GM23338 (cell line): ENCODE measurements at regions not wholly inside any gene's neighbourhood (a gene's known extent, or its start where the extent isn't known, plus 50 kb on each side); places are given as distances from the start of the nearest gene placed in this dataset.
A peak's percentile ranks its signal among the peaks of the same experiment; 100 is the strongest.

Experiments used
- ATAC-seq: fragments of 200-7000 bp; cut with Tn5 transposase; 3 replicates; pipeline ENCODE4 v1.9.1; 2020
- DNase-seq: peaks from one replicate; pipeline ENCODE4 v3.0.0-alpha.2; 2015; ENCODE audit warnings: low spot score
- H2AFZ ChIP-seq: fragments of 200-600 bp; sonication (generic); 2 replicates; pipeline ENCODE4 v1.8.0; 2016; ENCODE audit warnings: antibody characterized with exemption, mild to moderate bottlenecking, moderate library complexity
- H3F3A ChIP-seq: fragments of 200-600 bp; sonication (generic); replicated peaks from 2 replicates; pipeline ENCODE4 v1.8.0; 2017; ENCODE audit warnings: antibody characterized with exemption, mixed run types, low read depth
- H3K27ac ChIP-seq: fragments of 200-600 bp; sonication (generic); 2 replicates; pipeline ENCODE4 v1.6.1; 2016; ENCODE audit warnings: low read depth
- H3K27me3 ChIP-seq: fragments of 200-600 bp; sonication (generic); 2 replicates; pipeline ENCODE4 v1.8.0; 2016; ENCODE audit warnings: mild to moderate bottlenecking, mixed run types, moderate library complexity; ENCODE audit not compliant: insufficient read depth
- H3K36me3 ChIP-seq: fragments of 200-600 bp; sonication (generic); 2 replicates; pipeline ENCODE4 v1.8.0; 2016; ENCODE audit warnings: mild to moderate bottlenecking; ENCODE audit not compliant: insufficient read depth
- H3K4me1 ChIP-seq: fragments of 200-600 bp; sonication (generic); 2 replicates; pipeline ENCODE4 v1.8.0; 2016; ENCODE audit warnings: mild to moderate bottlenecking, moderate library complexity; ENCODE audit not compliant: insufficient read depth
- H3K4me2 ChIP-seq: fragments of 200-600 bp; sonication (generic); 2 replicates; pipeline ENCODE4 v1.7.1; 2017; ENCODE audit warnings: mixed run types
- H3K4me3 ChIP-seq: fragments of 200-600 bp; sonication (generic); 2 replicates; pipeline ENCODE4 v1.6.1; 2016; ENCODE audit warnings: mixed run types
- H3K79me2 ChIP-seq: fragments of 200-600 bp; sonication (generic); replicated peaks from 2 replicates; pipeline ENCODE4 v1.8.0; 2017; ENCODE audit warnings: mild to moderate bottlenecking; ENCODE audit not compliant: insufficient read depth
- H3K9me2 ChIP-seq: fragments of 200-600 bp; sonication (generic); 2 replicates; pipeline ENCODE4 v1.8.0; 2017; ENCODE audit not compliant: insufficient read depth
- H4K20me1 ChIP-seq: fragments of 200-600 bp; sonication (generic); replicated peaks from 2 replicates; pipeline ENCODE4 v1.8.0; 2017; ENCODE audit warnings: mild to moderate bottlenecking; ENCODE audit not compliant: insufficient read depth
- H3K27ac Mint-ChIP-seq: 2 replicates; pipeline ENCODE4 v1.8.0; 2020; ENCODE audit warnings: inconsistent platforms, mild to moderate bottlenecking, moderate library complexity, mixed read lengths
- H3K27me3 Mint-ChIP-seq: 3 replicates; pipeline ENCODE4 v1.8.0; 2022; ENCODE audit warnings: low read depth, mild to moderate bottlenecking, moderate library complexity, mixed read lengths, inconsistent platforms; ENCODE audit not compliant: insufficient read depth, poor library complexity
- H3K36me3 Mint-ChIP-seq: 3 replicates; pipeline ENCODE4 v1.8.0; 2021; ENCODE audit warnings: low read depth, mild to moderate bottlenecking, inconsistent platforms, moderate library complexity, mixed read lengths
- H3K4me1 Mint-ChIP-seq: 3 replicates; pipeline ENCODE4 v1.8.0; 2020; ENCODE audit warnings: mild to moderate bottlenecking, inconsistent platforms, mixed read lengths
- H3K4me3 Mint-ChIP-seq: 3 replicates; pipeline ENCODE4 v1.8.0; 2021; ENCODE audit warnings: moderate library complexity, mild to moderate bottlenecking, inconsistent platforms, mixed read lengths
- H3K9me3 Mint-ChIP-seq: 3 replicates; pipeline ENCODE4 v1.8.0; 2020; ENCODE audit warnings: moderate library complexity, mild to moderate bottlenecking, inconsistent platforms, mixed read lengths
- CREB1 ChIP-seq: fragments of 250-450 bp; sonication (Bioruptor Pico); IDR thresholded peaks from 2 replicates; pipeline ENCODE4 v1.5.0; 2020; ENCODE audit warnings: low read depth, mild to moderate bottlenecking, moderate library complexity
- EZH2 ChIP-seq: fragments of 200-600 bp; sonication (generic); IDR thresholded peaks from one replicate; pipeline ENCODE4 v1.8.0; 2017; ENCODE audit warnings: antibody characterized with exemption, mild to moderate bottlenecking, low read depth; ENCODE audit not compliant: unreplicated experiment
- EZH2phosphoT487 ChIP-seq: fragments of 200-600 bp; sonication (generic); IDR thresholded peaks from one replicate; pipeline ENCODE4 v1.8.1; 2018; ENCODE audit warnings: antibody characterized with exemption; ENCODE audit not compliant: unreplicated experiment
- JUNB ChIP-seq: IDR thresholded peaks from one replicate; pipeline ENCODE4 v1.6.1; 2016; ENCODE audit warnings: antibody characterized with exemption; ENCODE audit not compliant: unreplicated experiment
- NANOG ChIP-seq: IDR thresholded peaks from 2 replicates; pipeline ENCODE4 v1.6.1; 2016; ENCODE audit warnings: antibody characterized with exemption, borderline replicate concordance
- POLR2AphosphoS5 ChIP-seq: IDR thresholded peaks from 2 replicates; pipeline ENCODE4 v1.6.1; 2016; ENCODE audit warnings: antibody characterized with exemption, low read depth
- STAT1 ChIP-seq: IDR thresholded peaks from one replicate; pipeline ENCODE4 v1.6.1; 2016; ENCODE audit warnings: antibody characterized with exemption; ENCODE audit not compliant: unreplicated experiment
- ZNF114 ChIP-seq: fragments of 250-450 bp; sonication (Bioruptor Pico); IDR thresholded peaks from 2 replicates; pipeline ENCODE4 v1.5.0; 2020; ENCODE audit warnings: mild to moderate bottlenecking, moderate library complexity
- ZNF331 ChIP-seq: fragments of 250-450 bp; sonication (Bioruptor Pico); IDR thresholded peaks from 2 replicates; pipeline ENCODE4 v1.5.0; 2020; ENCODE audit warnings: low read depth, mild to moderate bottlenecking, moderate library complexity
- TF ChIP-seq, protein P1 (sequence below): fragments of 250-450 bp; sonication (Bioruptor Pico); IDR thresholded peaks from 2 replicates; pipeline ENCODE4 v1.5.0; 2020; ENCODE audit warnings: mild to moderate bottlenecking, moderate library complexity
- TF ChIP-seq, protein P2 (sequence below): IDR thresholded peaks from 2 replicates; pipeline ENCODE4 v1.6.1; 2016; ENCODE audit warnings: antibody characterized with exemption
- TF ChIP-seq, protein P3 (sequence below): IDR thresholded peaks from one replicate; pipeline ENCODE4 v1.6.1; 2018; ENCODE audit warnings: antibody characterized with exemption; ENCODE audit not compliant: unreplicated experiment
- TF ChIP-seq, protein P4 (sequence below), 2 experiments: fragments of 200-600 bp in 1 of 2; sonication (generic) in 1 of 2; conservative IDR thresholded peaks; 2 replicates each; pipeline versions ENCODE4 v1.5.1 to v1.6.1; 2016 to 2017; ENCODE audit warnings: antibody characterized with exemption in 2 of 2, low read depth in 2 of 2, mild to moderate bottlenecking in 2 of 2, moderate library complexity in 1 of 2

DNA sequence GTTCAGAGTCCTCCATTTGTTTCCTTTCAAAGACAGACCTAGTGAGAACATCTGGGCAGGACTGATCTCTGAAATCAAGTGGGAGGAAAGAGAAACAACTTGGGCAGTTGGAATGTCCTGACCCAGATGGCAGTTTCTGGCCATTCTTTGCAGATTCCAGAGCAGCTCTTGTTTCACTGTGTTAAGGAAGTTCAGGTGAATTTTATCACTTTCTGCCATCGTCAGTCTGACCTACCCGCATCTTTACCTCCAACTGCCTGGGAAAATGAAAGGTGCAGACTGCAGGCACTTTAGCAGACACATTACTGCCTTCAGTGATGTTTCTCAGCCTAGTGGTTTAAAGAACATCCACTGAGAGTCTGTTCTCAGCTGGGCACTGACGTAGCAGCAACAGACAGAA is 216.2 kb downstream of the CEP135 start:
- H3K79me2 ChIP-seq, result no peaks in the 10 kb centered on the region
- DNase-seq, result no peak
- H3K9me2 ChIP-seq, result no peaks in the 10 kb centered on the region; the same call in 1 of the 2 replicates
- no peaks in the 10 kb centered on the region for H3K9me3 Mint-ChIP-seq
- no peaks in the 10 kb centered on the region for H3K36me3 ChIP-seq
- peaks cover 3% of the 10 kb centered on the region; the same call in 1 of the 3 replicates for H3K4me1 Mint-ChIP-seq
- no peaks in the 10 kb centered on the region for H3K27me3 ChIP-seq
- no peak overlapping the region for H3K27ac Mint-ChIP-seq
- no peak overlapping the region for H3K4me3 Mint-ChIP-seq
- H3F3A ChIP-seq, result no peaks in the 10 kb centered on the region
- peaks cover 4% of the 10 kb centered on the region; the same call in 1 of the 3 replicates for H3K36me3 Mint-ChIP-seq
- H3K4me2 ChIP-seq, result no peak overlapping the region
- no peaks in the 10 kb centered on the region for H3K4me1 ChIP-seq
- ATAC-seq, result no peak; the same call in 2 of the 3 replicates
- TF ChIP-seq, protein P1, sequence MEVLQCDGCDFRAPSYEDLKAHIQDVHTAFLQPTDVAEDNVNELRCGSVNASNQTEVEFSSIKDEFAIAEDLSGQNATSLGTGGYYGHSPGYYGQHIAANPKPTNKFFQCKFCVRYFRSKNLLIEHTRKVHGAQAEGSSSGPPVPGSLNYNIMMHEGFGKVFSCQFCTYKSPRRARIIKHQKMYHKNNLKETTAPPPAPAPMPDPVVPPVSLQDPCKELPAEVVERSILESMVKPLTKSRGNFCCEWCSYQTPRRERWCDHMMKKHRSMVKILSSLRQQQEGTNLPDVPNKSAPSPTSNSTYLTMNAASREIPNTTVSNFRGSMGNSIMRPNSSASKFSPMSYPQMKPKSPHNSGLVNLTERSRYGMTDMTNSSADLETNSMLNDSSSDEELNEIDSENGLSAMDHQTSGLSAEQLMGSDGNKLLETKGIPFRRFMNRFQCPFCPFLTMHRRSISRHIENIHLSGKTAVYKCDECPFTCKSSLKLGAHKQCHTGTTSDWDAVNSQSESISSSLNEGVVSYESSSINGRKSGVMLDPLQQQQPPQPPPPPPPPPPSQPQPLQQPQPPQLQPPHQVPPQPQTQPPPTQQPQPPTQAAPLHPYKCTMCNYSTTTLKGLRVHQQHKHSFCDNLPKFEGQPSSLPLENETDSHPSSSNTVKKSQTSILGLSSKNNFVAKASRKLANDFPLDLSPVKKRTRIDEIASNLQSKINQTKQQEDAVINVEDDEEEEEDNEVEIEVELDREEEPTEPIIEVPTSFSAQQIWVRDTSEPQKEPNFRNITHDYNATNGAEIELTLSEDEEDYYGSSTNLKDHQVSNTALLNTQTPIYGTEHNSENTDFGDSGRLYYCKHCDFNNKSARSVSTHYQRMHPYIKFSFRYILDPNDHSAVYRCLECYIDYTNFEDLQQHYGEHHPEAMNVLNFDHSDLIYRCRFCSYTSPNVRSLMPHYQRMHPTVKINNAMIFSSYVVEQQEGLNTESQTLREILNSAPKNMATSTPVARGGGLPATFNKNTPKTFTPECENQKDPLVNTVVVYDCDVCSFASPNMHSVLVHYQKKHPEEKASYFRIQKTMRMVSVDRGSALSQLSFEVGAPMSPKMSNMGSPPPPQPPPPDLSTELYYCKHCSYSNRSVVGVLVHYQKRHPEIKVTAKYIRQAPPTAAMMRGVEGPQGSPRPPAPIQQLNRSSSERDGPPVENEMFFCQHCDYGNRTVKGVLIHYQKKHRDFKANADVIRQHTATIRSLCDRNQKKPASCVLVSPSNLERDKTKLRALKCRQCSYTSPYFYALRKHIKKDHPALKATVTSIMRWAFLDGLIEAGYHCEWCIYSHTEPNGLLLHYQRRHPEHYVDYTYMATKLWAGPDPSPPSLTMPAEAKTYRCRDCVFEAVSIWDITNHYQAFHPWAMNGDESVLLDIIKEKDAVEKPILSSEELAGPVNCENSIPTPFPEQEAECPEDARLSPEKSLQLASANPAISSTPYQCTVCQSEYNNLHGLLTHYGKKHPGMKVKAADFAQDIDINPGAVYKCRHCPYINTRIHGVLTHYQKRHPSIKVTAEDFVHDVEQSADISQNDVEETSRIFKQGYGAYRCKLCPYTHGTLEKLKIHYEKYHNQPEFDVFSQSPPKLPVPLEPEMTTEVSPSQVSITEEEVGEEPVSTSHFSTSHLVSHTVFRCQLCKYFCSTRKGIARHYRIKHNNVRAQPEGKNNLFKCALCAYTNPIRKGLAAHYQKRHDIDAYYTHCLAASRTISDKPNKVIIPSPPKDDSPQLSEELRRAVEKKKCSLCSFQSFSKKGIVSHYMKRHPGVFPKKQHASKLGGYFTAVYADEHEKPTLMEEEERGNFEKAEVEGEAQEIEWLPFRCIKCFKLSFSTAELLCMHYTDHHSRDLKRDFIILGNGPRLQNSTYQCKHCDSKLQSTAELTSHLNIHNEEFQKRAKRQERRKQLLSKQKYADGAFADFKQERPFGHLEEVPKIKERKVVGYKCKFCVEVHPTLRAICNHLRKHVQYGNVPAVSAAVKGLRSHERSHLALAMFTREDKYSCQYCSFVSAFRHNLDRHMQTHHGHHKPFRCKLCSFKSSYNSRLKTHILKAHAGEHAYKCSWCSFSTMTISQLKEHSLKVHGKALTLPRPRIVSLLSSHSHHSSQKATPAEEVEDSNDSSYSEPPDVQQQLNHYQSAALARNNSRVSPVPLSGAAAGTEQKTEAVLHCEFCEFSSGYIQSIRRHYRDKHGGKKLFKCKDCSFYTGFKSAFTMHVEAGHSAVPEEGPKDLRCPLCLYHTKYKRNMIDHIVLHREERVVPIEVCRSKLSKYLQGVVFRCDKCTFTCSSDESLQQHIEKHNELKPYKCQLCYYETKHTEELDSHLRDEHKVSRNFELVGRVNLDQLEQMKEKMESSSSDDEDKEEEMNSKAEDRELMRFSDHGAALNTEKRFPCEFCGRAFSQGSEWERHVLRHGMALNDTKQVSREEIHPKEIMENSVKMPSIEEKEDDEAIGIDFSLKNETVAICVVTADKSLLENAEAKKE (CRISPR knock-in tag), result no peak
- no peak for TF ChIP-seq EZH2phosphoT487
- no peak for TF ChIP-seq EZH2
- TF ChIP-seq, protein P2, sequence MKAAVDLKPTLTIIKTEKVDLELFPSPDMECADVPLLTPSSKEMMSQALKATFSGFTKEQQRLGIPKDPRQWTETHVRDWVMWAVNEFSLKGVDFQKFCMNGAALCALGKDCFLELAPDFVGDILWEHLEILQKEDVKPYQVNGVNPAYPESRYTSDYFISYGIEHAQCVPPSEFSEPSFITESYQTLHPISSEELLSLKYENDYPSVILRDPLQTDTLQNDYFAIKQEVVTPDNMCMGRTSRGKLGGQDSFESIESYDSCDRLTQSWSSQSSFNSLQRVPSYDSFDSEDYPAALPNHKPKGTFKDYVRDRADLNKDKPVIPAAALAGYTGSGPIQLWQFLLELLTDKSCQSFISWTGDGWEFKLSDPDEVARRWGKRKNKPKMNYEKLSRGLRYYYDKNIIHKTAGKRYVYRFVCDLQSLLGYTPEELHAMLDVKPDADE, result no peak
- TF ChIP-seq CREB1, result no peak
- no peak for TF ChIP-seq STAT1
- no peak for TF ChIP-seq ZNF331 (CRISPR knock-in tag)
- TF ChIP-seq POLR2AphosphoS5, result no peak
- TF ChIP-seq, protein P3, sequence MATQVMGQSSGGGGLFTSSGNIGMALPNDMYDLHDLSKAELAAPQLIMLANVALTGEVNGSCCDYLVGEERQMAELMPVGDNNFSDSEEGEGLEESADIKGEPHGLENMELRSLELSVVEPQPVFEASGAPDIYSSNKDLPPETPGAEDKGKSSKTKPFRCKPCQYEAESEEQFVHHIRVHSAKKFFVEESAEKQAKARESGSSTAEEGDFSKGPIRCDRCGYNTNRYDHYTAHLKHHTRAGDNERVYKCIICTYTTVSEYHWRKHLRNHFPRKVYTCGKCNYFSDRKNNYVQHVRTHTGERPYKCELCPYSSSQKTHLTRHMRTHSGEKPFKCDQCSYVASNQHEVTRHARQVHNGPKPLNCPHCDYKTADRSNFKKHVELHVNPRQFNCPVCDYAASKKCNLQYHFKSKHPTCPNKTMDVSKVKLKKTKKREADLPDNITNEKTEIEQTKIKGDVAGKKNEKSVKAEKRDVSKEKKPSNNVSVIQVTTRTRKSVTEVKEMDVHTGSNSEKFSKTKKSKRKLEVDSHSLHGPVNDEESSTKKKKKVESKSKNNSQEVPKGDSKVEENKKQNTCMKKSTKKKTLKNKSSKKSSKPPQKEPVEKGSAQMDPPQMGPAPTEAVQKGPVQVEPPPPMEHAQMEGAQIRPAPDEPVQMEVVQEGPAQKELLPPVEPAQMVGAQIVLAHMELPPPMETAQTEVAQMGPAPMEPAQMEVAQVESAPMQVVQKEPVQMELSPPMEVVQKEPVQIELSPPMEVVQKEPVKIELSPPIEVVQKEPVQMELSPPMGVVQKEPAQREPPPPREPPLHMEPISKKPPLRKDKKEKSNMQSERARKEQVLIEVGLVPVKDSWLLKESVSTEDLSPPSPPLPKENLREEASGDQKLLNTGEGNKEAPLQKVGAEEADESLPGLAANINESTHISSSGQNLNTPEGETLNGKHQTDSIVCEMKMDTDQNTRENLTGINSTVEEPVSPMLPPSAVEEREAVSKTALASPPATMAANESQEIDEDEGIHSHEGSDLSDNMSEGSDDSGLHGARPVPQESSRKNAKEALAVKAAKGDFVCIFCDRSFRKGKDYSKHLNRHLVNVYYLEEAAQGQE, result no peak
- TF ChIP-seq, protein P4, sequence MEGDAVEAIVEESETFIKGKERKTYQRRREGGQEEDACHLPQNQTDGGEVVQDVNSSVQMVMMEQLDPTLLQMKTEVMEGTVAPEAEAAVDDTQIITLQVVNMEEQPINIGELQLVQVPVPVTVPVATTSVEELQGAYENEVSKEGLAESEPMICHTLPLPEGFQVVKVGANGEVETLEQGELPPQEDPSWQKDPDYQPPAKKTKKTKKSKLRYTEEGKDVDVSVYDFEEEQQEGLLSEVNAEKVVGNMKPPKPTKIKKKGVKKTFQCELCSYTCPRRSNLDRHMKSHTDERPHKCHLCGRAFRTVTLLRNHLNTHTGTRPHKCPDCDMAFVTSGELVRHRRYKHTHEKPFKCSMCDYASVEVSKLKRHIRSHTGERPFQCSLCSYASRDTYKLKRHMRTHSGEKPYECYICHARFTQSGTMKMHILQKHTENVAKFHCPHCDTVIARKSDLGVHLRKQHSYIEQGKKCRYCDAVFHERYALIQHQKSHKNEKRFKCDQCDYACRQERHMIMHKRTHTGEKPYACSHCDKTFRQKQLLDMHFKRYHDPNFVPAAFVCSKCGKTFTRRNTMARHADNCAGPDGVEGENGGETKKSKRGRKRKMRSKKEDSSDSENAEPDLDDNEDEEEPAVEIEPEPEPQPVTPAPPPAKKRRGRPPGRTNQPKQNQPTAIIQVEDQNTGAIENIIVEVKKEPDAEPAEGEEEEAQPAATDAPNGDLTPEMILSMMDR (conservative IDR thresholded peaks at IDR 0.05; ENCODE audit: low read depth in 2 of 2), result no peak
- TF ChIP-seq ZNF114, result no peak
- no peak for TF ChIP-seq JUNB
- no peak for TF ChIP-seq NANOG
- H4K20me1 ChIP-seq, result no peaks in the 10 kb centered on the region; the same call in none of the 2 replicates
- no peak overlapping the region for H2AFZ ChIP-seq
- H3K4me3 ChIP-seq, result no peak overlapping the region
- no peaks in the 10 kb centered on the region for H3K27me3 Mint-ChIP-seq
- 0 out of 2 replicates have a peak overlapping the region, but pooled peaks have one; percentile 23 for H3K27ac ChIP-seq
